DOHH2 (cell line): ENCODE measurements at regions not wholly inside any gene's neighbourhood (a gene's known extent, or its start where the extent isn't known, plus 50 kb on each side); places are given as distances from the start of the nearest gene placed in this dataset.

Experiments used
- H3F3A ChIP-seq: fragments of 200-600 bp; sonication (generic), shearing (Covaris generic); 2 replicates; pipeline ENCODE4 v1.6.0; 2016; ENCODE audit warnings: antibody characterized with exemption, mild to moderate bottlenecking; ENCODE audit not compliant: control insufficient read depth, insufficient read depth
- H3K27ac ChIP-seq: fragments of 200-600 bp; sonication (generic); 2 replicates; pipeline ENCODE4 v1.5.1; 2014; ENCODE audit warnings: low read depth, mild to moderate bottlenecking, low read length, moderate library complexity
- H3K27me3 ChIP-seq: fragments of 200-600 bp; sonication (generic); 2 replicates; pipeline ENCODE4 v1.6.1; 2014; ENCODE audit warnings: mild to moderate bottlenecking, low read length, mixed read lengths; ENCODE audit not compliant: control insufficient read depth
- H3K36me3 ChIP-seq: fragments of 200-600 bp; sonication (generic); 2 replicates; pipeline ENCODE4 v1.6.1; 2014; ENCODE audit warnings: mild to moderate bottlenecking, low read length, moderate library complexity, mixed read lengths; ENCODE audit not compliant: control insufficient read depth
- H3K4me1 ChIP-seq: fragments of 200-600 bp; sonication (generic); 2 replicates; pipeline ENCODE4 v1.6.1; 2014; ENCODE audit warnings: mild to moderate bottlenecking, low read length, mixed read lengths; ENCODE audit not compliant: control insufficient read depth
- H3K4me2 ChIP-seq: fragments of 200-600 bp; sonication (generic); 2 replicates; pipeline ENCODE4 v1.6.0; 2014; ENCODE audit warnings: mild to moderate bottlenecking, low read length, moderate library complexity
- H3K4me3 ChIP-seq: fragments of 200-600 bp; sonication (generic); 2 replicates; pipeline ENCODE4 v1.5.1; 2014; ENCODE audit warnings: mild to moderate bottlenecking, low read length, mixed read lengths
- H3K79me2 ChIP-seq: fragments of 200-600 bp; sonication (generic); 2 replicates; pipeline ENCODE4 v1.6.1; 2014; ENCODE audit warnings: mild to moderate bottlenecking, low read length, mixed read lengths; ENCODE audit not compliant: control insufficient read depth
- H3K9me2 ChIP-seq: fragments of 200-600 bp; sonication (generic); replicated peaks from 2 replicates; pipeline ENCODE4 v1.6.1; 2014; ENCODE audit warnings: mild to moderate bottlenecking, low read length, mixed read lengths; ENCODE audit not compliant: control insufficient read depth
- H3K9me3 ChIP-seq: fragments of 200-600 bp; sonication (generic); 2 replicates; pipeline ENCODE4 v1.6.1; 2014; ENCODE audit warnings: antibody characterized with exemption, low read length, mixed read lengths; ENCODE audit not compliant: control insufficient read depth, insufficient read depth
- H4K20me1 ChIP-seq: fragments of 200-600 bp; sonication (generic); 2 replicates; pipeline ENCODE4 v1.6.0; 2014; ENCODE audit warnings: low read depth, mild to moderate bottlenecking, antibody characterized with exemption, low read length, moderate library complexity; ENCODE audit not compliant: control insufficient read depth, insufficient read depth
- EZH2phosphoT487 ChIP-seq: fragments of 200-600 bp; sonication (generic); IDR thresholded peaks from 2 replicates; pipeline ENCODE4 v1.6.1; 2017; ENCODE audit warnings: borderline replicate concordance, mild to moderate bottlenecking, antibody characterized with exemption, low read length, moderate library complexity, mixed read lengths
- TF ChIP-seq, protein P1 (sequence below): fragments of 200-600 bp; sonication (generic); IDR thresholded peaks from one replicate; pipeline ENCODE4 v1.5.1; 2014; ENCODE audit warnings: antibody characterized with exemption, mild to moderate bottlenecking, low read depth, low read length; ENCODE audit not compliant: poor library complexity, severe bottlenecking

DNA sequence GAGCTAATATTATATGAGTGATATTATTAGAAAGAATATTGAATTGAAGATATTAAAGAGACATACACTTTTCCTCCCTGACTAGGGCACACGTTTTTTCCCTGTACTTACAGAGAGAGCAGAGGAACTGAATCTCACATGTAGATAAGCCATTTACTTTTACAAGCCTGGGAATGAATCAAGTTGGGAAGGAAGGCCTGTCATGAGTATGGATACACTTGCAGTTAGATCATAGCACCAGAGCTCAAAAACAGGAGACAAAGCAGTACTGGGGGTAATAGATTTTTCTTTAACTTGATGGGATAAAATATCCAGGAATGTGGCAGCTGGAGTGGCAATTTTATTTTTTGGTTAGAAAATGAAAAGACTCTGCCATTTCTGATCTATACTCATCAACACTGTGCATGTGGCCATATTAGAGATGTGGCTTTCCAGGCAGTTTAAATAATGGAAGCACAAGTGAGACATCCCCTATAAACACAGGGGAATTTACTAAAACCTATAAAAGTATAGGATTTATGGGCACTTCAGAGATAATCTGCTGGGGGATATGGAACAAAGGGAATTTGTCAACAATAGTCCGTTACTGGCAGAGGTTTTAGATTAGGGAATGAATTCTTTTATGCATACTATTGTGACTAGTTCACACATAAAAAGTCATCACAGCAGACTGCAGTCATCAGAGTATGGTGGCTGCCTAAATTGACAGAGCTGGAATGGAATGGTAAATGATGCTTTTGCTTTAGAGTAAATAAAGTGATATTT, 657.7 kb upstream of the MBL2 start:
- no peak overlapping the region for H3K4me2 ChIP-seq
- no peaks in the 10 kb centered on the region for H3K9me3 ChIP-seq
- no peak for TF ChIP-seq EZH2phosphoT487
- TF ChIP-seq, protein P1, sequence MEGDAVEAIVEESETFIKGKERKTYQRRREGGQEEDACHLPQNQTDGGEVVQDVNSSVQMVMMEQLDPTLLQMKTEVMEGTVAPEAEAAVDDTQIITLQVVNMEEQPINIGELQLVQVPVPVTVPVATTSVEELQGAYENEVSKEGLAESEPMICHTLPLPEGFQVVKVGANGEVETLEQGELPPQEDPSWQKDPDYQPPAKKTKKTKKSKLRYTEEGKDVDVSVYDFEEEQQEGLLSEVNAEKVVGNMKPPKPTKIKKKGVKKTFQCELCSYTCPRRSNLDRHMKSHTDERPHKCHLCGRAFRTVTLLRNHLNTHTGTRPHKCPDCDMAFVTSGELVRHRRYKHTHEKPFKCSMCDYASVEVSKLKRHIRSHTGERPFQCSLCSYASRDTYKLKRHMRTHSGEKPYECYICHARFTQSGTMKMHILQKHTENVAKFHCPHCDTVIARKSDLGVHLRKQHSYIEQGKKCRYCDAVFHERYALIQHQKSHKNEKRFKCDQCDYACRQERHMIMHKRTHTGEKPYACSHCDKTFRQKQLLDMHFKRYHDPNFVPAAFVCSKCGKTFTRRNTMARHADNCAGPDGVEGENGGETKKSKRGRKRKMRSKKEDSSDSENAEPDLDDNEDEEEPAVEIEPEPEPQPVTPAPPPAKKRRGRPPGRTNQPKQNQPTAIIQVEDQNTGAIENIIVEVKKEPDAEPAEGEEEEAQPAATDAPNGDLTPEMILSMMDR, result no peak
- H3K36me3 ChIP-seq, result no peaks in the 10 kb centered on the region
- H3K27ac ChIP-seq, result no peak overlapping the region
- H4K20me1 ChIP-seq, result no peaks in the 10 kb centered on the region
- H3K4me3 ChIP-seq, result no peak overlapping the region
- no peaks in the 10 kb centered on the region for H3K9me2 ChIP-seq
- H3K27me3 ChIP-seq, result no peaks in the 10 kb centered on the region
- no peaks in the 10 kb centered on the region for H3K4me1 ChIP-seq
- H3K79me2 ChIP-seq, result no peaks in the 10 kb centered on the region
- no peaks in the 10 kb centered on the region for H3F3A ChIP-seq

DNA sequence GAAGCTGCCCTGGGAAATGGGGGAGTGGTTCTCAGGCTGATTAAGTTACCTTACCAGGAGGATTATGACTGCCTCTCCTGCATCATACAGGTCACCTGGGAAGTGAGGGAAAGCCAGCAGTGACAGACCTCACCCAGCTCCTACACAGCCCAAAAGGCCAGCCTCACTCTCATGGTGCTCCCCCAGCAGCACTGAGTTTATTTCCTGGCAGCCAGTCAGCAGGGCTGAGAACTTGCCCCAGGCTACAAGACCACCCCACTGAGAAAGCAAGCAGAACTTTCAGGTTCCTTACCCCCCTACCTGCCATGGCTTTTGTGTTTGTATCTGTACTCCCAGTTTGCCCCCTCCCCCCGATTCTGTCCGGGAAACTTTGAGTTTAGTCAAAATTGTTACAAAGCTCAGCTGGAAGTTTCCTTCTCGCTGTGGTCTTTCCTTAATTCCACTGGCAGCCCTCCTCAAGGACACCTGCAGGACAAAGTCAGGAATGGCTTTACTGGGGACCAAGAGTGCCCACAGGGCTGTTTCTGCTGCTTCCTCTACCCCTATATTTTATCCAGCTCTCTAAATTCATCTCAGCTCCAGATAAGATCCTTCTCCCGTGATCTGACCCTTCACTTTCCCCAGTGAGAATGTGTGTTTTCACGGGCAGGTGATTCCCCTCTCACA, 649.8 kb upstream of the MBL2 start:
- no peaks in the 10 kb centered on the region for H4K20me1 ChIP-seq
- no peaks in the 10 kb centered on the region for H3K27me3 ChIP-seq
- H3K36me3 ChIP-seq, result no peaks in the 10 kb centered on the region
- no peaks in the 10 kb centered on the region for H3F3A ChIP-seq
- H3K27ac ChIP-seq, result no peak overlapping the region
- no peak for TF ChIP-seq EZH2phosphoT487
- TF ChIP-seq, protein P1, result no peak
- H3K9me2 ChIP-seq, result no peaks in the 10 kb centered on the region
- H3K4me3 ChIP-seq, result no peak overlapping the region
- H3K9me3 ChIP-seq, result no peaks in the 10 kb centered on the region
- no peaks in the 10 kb centered on the region for H3K4me1 ChIP-seq
- no peaks in the 10 kb centered on the region for H3K79me2 ChIP-seq
- no peak overlapping the region for H3K4me2 ChIP-seq

DNA sequence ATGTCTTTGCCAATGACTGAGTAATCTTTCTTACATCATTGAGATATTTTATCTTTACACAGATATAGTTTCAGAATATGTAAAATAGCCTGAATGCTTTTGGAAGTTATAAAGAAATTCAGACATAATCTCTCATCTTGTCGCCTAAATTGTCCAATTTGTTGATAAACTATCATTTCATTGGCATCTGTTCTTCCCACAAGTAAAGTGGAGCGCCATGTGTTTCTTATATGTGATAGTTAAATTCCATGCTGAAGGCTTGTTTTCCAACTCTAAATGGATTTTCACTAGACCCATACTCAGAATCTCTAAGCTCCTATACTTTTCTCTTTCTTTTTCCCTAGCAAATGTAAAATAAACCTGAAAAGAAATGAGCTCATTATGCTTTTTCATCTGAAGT, 640.1 kb upstream of the MBL2 start:
- H3K9me2 ChIP-seq, result no peaks in the 10 kb centered on the region
- H3K4me2 ChIP-seq, result no peak overlapping the region
- no peaks in the 10 kb centered on the region for H3K9me3 ChIP-seq
- H3F3A ChIP-seq, result no peaks in the 10 kb centered on the region
- TF ChIP-seq, protein P1, result no peak
- no peak for TF ChIP-seq EZH2phosphoT487
- no peaks in the 10 kb centered on the region for H4K20me1 ChIP-seq
- no peaks in the 10 kb centered on the region for H3K27me3 ChIP-seq
- no peaks in the 10 kb centered on the region for H3K4me1 ChIP-seq
- no peaks in the 10 kb centered on the region for H3K79me2 ChIP-seq
- H3K4me3 ChIP-seq, result no peak overlapping the region
- no peak overlapping the region for H3K27ac ChIP-seq
- no peaks in the 10 kb centered on the region for H3K36me3 ChIP-seq
